Sigmoid colon (tissue), 4 donors: ENCODE measurements at regions not wholly inside any gene's neighbourhood (a gene's known extent, or its start where the extent isn't known, plus 50 kb on each side); places are given as distances from the start of the nearest gene placed in this dataset.

Experiments
- EP300 ChIP-seq, 4 donors: sonication (generic); formaldehyde crosslinking; IDR thresholded peaks; one replicate each; pipeline ENCODE4 v1.6.1; 2017; ENCODE audit warnings: antibody characterized with exemption in 4 of 4
- POLR2A ChIP-seq, 2 donors: fragments of 450-650 bp; IDR thresholded peaks; one replicate each; pipeline ENCODE4 v1.6.1; 2016; ENCODE audit warnings: antibody characterized with exemption in 2 of 2, mild to moderate bottlenecking in 2 of 2, moderate library complexity in 2 of 2
- POLR2AphosphoS5 ChIP-seq, 4 donors: sonication (generic); formaldehyde crosslinking; IDR thresholded peaks; one replicate each; pipeline ENCODE4 v1.6.1; 2017; ENCODE audit warnings: antibody characterized with exemption in 4 of 4
- TF ChIP-seq, protein P1 (sequence below), 4 experiments: fragments of 450-650 bp in 3 of 4; fragments of 200-600 bp in 1 of 4; IDR thresholded peaks; one replicate each; pipeline ENCODE4 v1.5.1; 2016 to 2019; ENCODE audit warnings: antibody characterized with exemption in 4 of 4, mild to moderate bottlenecking in 3 of 4, moderate library complexity in 2 of 4

DNA sequence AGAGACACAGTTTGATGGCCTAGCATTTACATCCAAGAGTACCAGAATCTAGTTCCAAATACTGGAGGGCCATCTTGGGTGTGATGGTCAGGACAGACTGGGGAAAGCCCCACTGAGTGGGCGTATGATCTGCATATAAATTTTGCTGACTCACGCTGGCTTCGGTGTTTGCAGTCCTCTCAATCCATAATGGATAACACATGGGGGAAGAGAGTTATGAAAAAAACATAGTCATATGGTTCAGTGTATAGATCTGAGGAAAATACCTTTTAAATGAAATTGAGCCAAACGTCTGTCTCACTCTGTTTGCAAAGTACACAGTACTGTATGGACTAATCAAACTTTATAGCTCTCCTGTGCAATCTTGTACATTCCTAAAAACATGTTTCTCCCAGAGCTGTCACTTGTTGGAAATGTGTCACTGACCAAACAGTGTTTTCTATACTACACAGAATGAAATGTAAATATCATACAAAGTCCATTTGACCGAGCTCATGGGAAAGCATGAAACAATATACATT is 125.3 kb upstream of the THBS1 start:
- no peak for TF ChIP-seq EP300 (IDR thresholded peaks at IDR 0.05)
- TF ChIP-seq, protein P1, sequence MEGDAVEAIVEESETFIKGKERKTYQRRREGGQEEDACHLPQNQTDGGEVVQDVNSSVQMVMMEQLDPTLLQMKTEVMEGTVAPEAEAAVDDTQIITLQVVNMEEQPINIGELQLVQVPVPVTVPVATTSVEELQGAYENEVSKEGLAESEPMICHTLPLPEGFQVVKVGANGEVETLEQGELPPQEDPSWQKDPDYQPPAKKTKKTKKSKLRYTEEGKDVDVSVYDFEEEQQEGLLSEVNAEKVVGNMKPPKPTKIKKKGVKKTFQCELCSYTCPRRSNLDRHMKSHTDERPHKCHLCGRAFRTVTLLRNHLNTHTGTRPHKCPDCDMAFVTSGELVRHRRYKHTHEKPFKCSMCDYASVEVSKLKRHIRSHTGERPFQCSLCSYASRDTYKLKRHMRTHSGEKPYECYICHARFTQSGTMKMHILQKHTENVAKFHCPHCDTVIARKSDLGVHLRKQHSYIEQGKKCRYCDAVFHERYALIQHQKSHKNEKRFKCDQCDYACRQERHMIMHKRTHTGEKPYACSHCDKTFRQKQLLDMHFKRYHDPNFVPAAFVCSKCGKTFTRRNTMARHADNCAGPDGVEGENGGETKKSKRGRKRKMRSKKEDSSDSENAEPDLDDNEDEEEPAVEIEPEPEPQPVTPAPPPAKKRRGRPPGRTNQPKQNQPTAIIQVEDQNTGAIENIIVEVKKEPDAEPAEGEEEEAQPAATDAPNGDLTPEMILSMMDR (IDR thresholded peaks at IDR 0.05): no peak
- TF ChIP-seq POLR2A (IDR thresholded peaks at IDR 0.05): no peak
- no peak for TF ChIP-seq POLR2AphosphoS5 (IDR thresholded peaks at IDR 0.05)
